ENCODE measurements at regions not wholly inside any gene's neighbourhood (a gene's known extent, or its start where the extent isn't known, plus 50 kb on each side); places are given as distances from the start of the nearest gene placed in this dataset.
"Not testable (repeated sequence)": the region's sequence is repeated elsewhere in the genome, so short reads cannot be mapped to it uniquely, and the experiment has no call there.

DNA sequence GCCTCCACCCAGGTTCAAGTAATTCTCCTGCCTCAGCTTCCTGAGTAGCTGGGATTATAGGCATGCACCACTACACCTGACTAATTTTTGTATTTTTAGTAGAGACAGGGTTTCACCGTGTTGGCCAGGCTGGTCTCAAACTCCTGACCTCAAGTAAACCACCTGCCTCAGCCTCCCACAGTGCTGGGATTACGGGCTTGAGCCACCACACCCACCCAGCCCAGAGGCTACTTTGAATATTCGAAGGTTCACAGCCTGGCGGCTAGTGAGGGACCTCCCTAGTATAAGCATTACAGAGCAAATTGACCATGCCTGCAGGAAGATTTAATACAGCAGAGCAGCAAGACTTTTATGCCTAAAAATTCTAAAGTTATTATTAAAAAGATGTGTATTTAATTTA lies 86.6 kb downstream of the SEPTIN7 start:
- TF ChIP-seq, protein P1, sequence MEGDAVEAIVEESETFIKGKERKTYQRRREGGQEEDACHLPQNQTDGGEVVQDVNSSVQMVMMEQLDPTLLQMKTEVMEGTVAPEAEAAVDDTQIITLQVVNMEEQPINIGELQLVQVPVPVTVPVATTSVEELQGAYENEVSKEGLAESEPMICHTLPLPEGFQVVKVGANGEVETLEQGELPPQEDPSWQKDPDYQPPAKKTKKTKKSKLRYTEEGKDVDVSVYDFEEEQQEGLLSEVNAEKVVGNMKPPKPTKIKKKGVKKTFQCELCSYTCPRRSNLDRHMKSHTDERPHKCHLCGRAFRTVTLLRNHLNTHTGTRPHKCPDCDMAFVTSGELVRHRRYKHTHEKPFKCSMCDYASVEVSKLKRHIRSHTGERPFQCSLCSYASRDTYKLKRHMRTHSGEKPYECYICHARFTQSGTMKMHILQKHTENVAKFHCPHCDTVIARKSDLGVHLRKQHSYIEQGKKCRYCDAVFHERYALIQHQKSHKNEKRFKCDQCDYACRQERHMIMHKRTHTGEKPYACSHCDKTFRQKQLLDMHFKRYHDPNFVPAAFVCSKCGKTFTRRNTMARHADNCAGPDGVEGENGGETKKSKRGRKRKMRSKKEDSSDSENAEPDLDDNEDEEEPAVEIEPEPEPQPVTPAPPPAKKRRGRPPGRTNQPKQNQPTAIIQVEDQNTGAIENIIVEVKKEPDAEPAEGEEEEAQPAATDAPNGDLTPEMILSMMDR (conservative IDR thresholded peaks at IDR 0.05 in 1 of 2, IDR thresholded peaks at IDR 0.05 in 1 of 2; ENCODE audit: low read depth in 1 of 2, low read length in 2 of 2): not testable (repeated sequence)
- not testable (repeated sequence) for TF ChIP-seq EZH2 (IDR thresholded peaks at IDR 0.05; ENCODE audit: low read length, missing control alignments)
